Endothelial cell of hepatic sinusoid (primary cell): ENCODE measurements at regions not wholly inside any gene's neighbourhood (a gene's known extent, or its start where the extent isn't known, plus 50 kb on each side); places are given as distances from the start of the nearest gene placed in this dataset.

Experiments used
- in situ Hi-C: cut with HindIII; loops from 2 replicates; pipeline ENCODE4 v1.10.0; 2017; ENCODE audit warnings: low sequenced_read_pairs

DNA sequence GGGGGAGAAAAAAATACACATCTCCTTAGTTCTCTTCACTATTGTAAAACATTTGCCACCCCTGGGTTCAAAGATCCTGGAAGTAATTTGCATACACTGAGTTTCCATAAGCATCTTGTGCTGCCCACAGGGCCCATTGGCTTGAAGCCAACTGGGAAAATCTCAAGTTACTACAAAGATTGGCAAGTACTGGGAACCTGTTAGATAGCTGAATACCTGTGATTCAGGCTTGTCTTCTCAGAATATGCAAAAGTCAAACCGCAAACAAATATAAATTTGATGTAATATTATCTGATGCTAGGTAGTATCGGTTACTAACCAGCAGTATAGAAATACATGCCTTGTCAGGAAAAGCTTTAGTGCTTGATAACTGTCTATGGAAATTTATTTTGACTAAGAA, 156.9 kb upstream of the FST start:
- in situ Hi-C loops, result no loop called here

DNA sequence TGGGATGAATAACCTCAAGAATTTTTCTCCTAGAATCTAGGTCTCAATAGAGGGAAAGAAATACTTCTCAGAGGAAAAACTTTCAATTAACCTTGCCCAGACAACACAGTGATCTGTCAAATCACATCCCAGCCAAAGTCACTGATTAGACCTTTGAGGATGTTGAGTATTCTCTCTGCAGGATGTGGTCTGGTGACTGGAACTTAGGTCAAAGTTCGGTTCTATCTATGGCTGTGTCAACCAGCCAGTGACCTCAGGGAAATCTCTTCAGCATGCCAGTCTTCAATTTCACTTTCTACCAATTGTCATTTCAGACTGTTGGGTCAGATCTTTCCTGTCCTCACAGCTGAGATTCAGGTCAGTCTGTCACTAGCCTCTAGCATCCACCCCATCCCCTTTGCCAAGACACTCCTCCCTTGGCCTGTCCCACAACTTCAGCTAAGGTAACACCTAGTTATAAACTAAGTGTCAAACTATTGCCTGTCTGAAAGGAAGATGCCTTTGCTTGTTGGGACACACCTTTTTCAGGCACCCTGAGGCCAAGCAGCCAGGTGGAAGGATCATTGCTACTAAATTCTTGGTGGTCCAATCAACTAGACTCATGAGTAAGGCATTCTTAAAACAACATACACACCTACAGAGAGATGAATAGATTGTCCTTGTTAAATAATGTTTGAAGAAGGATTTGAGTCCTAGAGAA, 156.3 kb upstream of the FST start:
- in situ Hi-C loops, result no loop called here

DNA sequence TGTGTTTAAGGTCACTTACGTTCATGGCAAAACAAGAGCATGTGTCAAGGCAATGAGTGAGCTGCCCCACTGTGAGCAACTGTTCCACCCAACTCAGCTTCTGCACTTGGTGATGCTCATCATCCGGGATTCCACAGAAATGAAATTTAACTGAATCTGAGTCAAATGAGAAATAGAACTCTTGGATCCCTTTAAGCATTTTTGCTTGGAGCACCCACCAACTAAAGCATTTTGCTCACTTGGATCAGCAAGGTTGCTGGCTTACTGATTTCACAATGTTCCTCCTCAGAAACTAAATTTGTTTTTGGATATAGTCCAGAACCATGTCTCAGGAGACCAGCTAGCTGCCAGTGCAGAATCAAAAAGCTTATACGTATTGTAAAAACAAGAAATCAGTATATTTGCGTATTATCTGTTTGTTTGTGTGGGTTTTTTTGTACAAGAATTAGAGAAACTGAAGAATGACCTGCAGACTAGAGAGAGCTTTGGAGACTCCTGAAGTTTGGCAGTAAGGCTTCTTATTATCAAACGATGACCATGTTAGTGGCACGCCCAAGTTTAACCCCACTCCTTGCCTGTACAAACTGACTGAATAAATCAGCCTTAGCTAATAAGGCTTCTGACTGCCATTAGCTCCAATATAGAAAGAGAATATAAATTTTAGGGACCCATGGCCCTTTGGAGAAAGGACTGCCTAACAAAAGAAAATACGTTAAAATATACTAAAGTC, 153.8 kb upstream of the FST start:
- in situ Hi-C loops, result no loop called here

DNA sequence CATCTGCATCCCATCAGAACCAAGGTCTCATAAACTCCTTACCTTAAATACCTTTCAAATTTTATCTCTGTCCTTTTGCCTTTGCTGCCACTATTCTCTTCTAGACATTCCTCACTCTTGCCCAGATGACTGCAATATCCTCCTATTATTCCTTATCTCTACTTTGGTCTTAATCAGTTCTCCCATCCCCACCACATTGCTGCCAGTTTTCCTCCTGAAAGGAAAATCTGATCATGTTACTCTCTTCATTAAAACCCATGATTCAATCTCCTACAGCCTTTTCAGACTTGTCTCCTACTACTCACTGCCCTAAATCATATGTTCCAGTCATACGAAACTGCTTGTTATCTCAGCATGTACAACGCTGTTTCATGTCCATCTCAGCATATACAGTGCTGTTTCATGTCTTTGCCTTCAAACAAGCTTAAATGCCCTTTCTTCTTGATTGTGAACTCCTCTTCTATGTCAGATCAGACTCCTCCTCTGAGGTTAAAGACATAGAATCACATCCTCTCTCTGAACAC, 152.6 kb upstream of the FST start:
- in situ Hi-C loops, result no loop called here

DNA sequence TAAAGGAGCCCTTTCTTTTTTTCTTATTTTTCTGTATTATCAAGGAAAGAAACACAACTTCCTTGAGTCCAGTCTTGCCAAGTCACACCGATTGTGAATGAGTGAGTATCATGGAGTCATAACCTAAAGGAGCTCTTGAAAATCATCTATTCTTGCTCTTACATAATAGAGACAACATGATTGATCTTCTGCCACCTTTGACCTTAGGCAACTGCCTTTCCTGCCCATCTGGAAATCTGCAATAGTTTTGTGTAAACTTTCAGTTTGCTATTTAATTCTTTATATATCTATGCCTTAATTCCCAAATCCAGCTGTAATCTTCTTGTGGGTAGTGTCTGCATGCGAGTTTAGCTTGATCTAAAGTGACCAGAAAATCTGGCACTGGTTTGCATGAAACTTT, 149.9 kb upstream of the FST start:
- in situ Hi-C loops, result no loop called here

DNA sequence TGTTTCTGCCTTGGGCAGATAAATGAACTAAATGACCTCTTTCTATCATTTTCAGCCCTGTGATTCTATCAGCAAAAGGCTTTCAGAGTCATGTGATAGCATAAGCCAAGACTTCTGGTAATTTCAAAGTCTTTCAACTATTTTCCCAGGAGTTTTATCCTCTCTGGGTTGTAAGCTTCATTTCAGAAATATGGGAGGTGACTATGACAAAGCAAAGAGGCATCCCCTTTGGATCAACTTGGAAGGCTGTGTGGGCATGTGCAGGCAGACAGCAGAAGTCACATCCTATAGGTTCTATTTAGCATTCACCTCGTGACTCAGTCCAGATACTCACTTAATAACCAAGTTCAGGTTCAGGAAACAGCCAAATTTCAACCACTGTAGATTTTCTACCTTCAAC, 149.0 kb upstream of the FST start:
- in situ Hi-C loops, result no loop called here

DNA sequence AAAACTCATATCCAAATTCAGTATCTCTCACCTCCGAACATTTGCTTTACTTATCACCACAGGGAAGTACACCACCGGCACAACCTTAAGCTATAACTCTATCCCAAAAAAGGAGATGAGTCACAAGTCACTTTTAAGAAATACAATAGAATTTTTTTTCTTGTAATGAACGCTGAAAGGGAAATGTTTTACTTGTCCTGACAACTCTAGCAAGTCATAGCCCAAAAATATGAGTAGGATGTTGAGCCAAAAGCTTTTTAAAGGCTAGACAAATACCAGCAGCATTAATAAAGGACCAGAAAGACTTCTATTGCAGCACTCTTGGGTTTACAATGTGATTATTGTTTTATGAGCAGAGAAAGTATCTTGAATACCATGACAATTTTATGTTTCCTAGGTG, 147.3 kb upstream of the FST start:
- in situ Hi-C loops, result no loop called here

DNA sequence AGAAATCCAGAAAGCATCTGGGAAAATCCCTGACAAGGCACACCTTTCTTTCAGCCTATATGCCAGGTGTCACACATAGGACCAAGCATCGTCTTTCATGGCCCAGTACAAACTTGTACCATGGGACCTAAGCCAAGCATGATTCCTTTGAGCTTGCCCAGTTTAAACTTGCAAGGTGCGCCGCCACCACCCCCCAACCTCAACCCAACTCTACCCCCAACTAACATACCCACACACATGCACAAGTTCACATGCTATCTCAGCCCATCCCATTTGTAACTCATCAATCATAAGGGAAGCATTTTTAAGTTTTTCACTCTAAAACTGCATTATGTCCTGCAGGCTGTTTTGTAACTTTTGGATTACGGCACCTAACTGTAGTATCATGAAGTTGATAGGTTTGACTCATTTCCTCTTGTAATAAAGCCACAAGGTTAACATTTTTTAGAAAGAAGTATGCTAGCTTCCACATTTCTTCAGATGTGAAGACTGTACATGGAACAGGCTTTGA, 145.9 kb upstream of the FST start:
- in situ Hi-C loops, result no loop called here

DNA sequence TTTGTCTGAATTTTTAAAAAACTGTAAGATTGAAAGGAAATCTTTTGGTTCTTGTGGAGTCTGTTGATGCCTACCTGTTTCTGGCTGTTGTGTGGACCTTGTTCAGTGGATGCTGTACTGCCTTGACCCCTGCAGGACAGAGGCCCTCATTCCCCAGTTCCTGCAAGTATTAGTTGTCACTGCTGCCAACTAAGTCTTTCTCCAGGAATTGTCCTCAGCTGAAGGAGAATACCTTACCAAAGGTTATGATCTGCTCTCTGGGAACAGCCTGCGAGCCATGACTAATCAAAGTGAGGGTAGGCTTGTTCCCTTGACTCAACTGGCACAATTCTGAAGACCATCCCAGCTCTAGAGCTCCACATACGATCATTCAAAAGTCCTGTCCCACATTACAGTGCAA, 145.3 kb upstream of the FST start:
- in situ Hi-C loops, result no loop called here

DNA sequence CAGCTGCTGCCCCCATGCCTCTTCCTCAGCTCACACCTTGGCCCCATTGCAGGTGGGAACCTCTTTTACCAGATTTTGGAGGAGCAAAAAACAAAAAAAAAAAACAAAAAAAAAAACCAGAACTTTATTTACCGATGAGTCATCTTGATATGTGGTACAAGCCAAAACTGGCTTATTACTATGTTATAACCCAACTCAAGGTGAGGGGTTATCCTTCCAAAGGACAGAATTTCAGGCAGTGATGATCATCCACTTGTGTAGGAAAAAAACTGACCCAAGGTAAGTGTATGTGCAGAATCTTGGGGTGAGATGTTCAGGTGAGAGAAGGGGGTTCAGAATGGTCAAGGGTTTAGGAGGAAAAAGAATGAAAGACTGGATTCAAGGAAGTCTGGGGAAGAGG, 142.6 kb upstream of the FST start:
- in situ Hi-C loops, result no loop called here

DNA sequence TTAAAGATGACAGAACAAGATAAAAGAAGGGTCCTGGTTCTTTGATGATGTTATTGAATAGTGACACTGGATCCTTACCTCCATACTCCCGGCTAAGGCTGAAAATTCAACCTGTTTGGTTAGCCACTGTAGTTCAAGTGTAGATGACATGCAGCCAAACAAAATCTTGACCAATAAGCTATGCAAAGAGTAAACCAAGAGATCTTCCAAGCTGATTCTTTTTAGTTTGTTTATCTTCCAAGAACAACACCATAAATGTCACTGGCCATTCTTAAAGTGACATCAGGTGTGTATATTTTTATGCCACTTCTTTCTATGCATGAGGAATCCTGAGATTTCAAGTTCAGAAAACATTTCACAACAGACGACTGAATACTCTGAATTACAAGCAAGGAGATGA, 141.5 kb upstream of the FST start:
- in situ Hi-C loops, result no loop called here

DNA sequence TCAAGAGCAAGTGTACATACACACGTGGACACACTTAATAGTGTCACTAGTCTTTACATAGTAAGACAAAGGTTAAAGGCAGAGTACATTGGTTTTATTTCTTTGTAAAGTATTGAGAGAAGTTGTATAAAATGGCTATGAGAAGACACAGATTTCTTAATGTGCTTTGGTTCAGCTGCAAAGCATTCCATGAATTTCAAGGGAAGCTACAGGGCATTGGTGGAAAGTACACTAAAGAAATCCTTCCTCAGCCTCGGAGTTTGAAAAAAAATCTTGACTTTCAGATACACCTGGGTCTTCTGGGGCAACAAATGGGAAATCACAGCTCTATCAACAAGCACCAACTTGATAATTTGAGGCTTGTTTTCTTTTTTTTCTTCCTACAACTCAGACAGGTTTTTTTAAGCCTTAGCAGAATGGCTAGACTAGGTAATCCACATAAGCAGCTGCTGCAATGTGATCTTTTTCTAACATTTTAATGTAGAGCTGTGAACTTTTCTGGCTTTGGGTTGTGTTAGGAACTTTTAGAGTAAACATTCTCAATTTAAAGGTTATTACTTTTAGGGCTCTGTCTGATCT, 140.4 kb upstream of the FST start:
- in situ Hi-C loops, result no loop called here

DNA sequence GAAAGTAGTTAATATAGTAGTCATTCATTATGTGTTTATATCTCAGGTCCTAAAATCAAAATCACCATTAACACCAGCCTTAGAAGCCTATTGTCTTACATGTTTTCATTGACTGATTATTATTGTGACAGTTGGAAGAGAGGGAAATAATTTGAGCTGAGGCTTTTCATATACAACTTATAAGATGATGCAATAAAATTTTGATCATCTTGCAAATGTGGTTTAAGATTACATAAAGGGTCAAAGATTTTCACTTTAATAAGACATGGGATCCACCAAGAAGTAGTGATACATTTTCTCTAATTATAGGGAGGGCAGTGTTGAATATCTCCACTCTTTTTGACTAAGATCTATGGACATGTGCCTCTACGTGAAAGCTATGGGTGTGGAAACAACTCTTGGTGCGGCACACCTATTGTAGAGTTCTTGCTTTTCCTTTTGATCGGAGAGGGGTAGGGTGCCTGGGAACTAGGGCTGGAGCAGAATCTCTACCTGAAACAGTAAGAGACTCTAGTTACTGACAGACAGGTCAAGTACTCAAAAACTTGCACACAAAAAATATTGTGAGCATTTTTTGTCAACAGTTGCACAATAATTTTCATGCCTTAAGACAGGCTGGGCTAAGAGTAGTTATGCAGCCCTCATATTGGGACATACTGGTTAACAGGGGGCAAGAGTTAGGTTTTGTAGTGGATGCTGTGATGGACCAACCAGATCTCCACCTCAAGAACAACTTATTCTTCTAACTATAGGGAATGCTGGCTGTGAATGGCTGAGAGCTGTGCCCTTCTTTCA, 139.3 kb upstream of the FST start:
- in situ Hi-C loops, result no loop called here

DNA sequence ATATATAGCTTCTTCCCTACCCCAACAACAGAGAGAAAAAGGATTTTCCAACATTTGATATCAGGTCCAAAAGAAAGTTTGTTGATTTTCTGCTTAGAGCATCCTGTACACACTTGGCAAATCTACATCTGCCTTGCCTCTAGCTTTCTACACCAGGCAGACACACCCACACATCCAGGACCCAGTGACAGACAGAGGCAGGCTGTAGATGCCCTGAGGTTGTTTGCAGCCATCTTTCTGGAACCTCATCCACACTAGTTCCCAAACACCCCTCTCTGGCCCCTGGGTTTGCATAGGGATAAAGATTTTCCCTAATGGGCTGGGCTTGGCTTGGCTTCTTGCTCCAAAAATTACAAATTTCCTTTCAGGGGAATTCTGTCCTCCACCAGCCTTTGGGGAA, 138.2 kb upstream of the FST start:
- in situ Hi-C loops, result no loop called here

DNA sequence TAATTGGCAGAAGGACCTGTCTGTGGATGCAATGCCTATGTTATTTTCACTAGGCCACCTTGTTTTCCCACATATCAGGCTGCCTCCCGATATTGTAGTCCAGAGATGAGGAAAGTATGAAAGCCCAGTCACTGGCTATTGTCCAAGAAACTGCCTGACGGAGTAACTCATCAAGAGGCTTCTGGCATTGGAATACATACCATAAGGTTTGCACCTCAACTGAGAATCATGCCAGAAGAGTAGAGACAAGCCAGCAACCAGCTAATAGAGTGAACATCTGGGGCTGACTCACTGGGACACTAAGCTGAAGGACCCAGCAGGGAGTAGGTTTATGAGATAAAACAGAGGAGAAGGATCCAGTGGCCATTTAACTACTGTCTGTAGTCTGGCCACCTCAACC, 137.2 kb upstream of the FST start:
- in situ Hi-C loops, result no loop called here

DNA sequence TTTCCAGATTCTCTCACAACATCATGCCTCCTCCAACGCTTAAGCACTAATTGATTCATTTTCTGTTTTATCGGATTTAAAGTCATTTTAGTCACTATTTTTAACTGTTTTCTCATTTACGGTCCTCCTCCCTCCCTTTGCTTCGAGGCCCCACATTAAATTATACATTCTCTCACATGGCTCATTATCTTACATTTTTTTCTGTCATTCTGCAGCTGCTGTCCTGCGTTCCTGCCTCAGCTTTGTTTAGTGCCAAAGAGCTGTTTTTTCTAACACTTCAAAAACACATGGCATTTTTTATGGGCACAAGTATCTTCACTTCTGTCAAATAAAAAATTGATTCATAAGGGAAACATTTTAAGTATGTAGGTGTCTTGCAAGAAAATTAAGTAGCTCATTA, 130.1 kb upstream of the FST start:
- in situ Hi-C loops, result no loop called here

DNA sequence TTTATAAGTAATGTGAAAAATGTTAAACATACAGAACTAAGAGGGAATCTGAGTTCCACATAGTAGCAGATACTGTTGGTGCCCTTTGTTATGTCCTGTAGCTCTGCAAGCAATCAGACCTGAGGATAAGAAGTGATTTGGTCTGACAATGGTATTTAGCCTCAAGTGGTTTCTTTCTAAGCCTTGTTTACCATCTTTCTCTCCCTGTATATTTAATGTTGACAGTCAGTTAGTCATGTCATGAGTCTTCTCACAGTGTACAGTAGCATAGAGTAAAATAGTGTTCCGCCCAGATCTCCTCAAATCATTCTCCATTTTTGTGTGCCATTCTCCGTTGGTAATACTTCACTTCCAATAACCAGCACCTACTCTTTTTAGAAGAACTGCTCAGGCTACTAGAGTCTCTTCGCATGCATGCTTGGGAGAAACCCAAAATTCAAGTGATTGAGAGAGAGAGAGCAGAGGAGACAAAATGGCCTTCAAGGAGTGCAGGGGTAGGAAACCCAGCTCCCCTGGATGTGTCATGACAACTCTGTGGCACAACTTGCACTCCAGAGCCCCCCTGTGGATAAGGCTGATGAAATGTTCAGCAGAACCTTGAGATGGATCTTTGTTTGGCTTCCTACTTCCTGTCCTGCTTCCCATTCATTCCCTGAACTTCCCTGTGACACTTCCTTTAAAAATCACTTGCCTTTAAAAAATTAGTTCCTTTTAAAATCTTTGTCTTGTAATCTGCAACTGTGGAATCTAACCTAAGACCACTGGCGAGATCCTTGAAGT, 129.2 kb upstream of the FST start:
- in situ Hi-C loops, result no loop called here

DNA sequence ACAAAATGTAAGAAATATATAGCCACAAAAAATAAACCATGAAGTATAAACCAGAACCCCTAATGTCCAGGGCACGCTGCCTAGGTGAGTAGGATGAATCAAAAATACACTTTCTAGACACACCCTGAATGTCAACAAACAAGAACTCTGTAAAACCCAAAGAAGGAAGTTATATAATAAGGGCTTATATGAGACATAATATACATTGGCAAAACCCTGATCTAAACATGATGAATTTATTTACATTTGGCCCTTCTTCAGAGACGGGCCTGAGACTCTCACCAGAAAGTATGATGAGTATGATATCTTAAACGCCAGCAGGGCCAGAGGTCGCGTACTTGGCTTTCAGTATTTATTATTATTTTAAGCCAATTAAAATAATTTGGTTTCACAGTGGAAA, 125.1 kb upstream of the FST start:
- in situ Hi-C loops, result no loop called here

DNA sequence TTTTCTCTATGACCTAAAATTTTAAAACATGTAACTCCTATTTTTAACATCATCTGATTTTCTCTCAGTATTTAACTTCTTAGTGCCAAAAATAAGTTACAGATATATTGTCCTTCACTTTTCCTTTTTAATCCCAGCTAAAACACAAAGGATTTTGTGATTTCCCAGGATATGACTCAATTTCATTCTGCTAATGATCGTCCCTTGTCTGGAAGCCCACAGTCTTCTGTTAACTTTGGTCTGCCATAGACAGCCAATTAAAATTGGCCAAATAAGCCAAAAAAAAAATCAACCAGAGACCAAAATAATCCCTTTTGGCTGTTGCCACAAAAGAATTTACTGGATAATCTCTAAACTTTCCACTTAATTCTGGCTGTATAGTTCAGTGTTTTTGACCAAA, 124.5 kb upstream of the FST start:
- in situ Hi-C loops, result no loop called here

DNA sequence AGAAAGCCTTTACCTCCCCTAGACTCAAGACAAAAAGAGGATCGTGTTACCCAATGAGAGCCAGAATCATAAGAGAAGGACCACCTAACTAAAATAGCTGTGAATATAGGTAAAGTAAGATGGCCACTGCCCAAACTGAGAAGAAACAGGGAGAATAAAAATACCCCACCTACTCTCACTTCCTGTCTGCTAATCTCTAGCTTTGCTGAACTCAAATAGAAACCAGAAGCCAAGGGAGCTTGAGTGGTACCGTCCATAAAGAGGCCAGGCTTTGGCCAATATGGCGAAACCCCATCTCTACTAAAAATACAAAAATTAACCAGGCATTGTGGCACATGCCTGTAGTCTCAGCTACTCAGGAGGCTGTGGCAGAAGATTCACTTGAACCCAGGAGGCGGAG, 123.0 kb upstream of the FST start:
- in situ Hi-C loops, result no loop called here
